H1 (cell line): ENCODE measurements at regions not wholly inside any gene's neighbourhood (a gene's known extent, or its start where the extent isn't known, plus 50 kb on each side); places are given as distances from the start of the nearest gene placed in this dataset.

Experiments used
- CREB1 ChIP-seq: IDR thresholded peaks from 2 replicates; pipeline ENCODE4 v1.6.1; 2012; ENCODE audit warnings: inconsistent platforms
- EP300 ChIP-seq, 2 experiments: IDR thresholded peaks; 1 replicate in 1 of 2; 2 replicates in 1 of 2; pipeline ENCODE4 v1.6.1; 2011 to 2012; ENCODE audit warnings: low read depth in 2 of 2, low read length in 2 of 2, mild to moderate bottlenecking in 2 of 2, borderline replicate concordance in 1 of 2, inconsistent platforms in 1 of 2, moderate library complexity in 1 of 2
- EZH2 ChIP-seq: fragments of 200-600 bp; sonication (generic); IDR thresholded peaks from 2 replicates; pipeline ENCODE4 v1.7.1; 2012; ENCODE audit warnings: low read depth, mild to moderate bottlenecking, moderate library complexity, low read length, inconsistent platforms; ENCODE audit not compliant: severe bottlenecking
- HDAC6 ChIP-seq: IDR thresholded peaks from one replicate; pipeline ENCODE4 v1.7.1; 2012; ENCODE audit warnings: low read depth, mild to moderate bottlenecking, inconsistent platforms, low read length, moderate library complexity
- POLR2A ChIP-seq, 2 experiments: IDR thresholded peaks; 1 replicate in 1 of 2; 2 replicates in 1 of 2; pipeline ENCODE4 v1.6.1; 2011; ENCODE audit warnings: low read depth in 2 of 2, low read length in 2 of 2, mild to moderate bottlenecking in 2 of 2; ENCODE audit errors: control extremely low read depth in 1 of 2
- TF ChIP-seq, protein P1 (sequence below): IDR thresholded peaks from 2 replicates; pipeline ENCODE4 v1.6.1; 2012; ENCODE audit warnings: inconsistent platforms

DNA sequence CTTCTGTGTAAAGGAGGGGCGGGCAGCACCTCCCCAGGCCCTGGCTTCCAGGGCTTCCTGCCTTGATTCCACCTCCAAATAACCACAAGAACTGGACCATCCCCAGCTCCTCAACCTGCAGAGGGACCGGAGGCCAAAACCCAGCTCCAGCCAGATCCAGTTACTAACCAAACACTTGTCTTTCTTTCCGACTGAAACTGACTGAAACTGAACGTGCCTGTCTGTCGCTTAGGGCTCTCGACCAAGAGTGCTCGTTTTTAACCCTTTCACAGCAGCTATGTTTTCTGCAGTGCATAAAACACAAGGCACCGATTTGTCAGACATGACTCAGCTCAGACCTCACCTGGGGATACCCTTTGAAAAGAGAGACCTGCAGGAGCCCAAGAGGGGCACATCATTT is 249.9 kb upstream of the SIX2 start (continued):
- TF ChIP-seq, protein P1, sequence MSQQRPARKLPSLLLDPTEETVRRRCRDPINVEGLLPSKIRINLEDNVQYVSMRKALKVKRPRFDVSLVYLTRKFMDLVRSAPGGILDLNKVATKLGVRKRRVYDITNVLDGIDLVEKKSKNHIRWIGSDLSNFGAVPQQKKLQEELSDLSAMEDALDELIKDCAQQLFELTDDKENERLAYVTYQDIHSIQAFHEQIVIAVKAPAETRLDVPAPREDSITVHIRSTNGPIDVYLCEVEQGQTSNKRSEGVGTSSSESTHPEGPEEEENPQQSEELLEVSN, result no peak
- TF ChIP-seq CREB1 (no peak), EP300 (IDR thresholded peaks at IDR 0.05; ENCODE audit: borderline replicate concordance in 1 of 2, low read depth in 2 of 2, low read length in 2 of 2) (no peak), HDAC6 (no peak), POLR2A (IDR thresholded peaks at IDR 0.05; ENCODE audit: control extremely low read depth in 1 of 2, low read depth in 2 of 2, low read length in 2 of 2) (no peak), EZH2 (no peak)
- TF ChIP-seq, all 59 proteins: peak for 0
